Islet precursor cell (in vitro differentiated cells): ENCODE measurements at regions not wholly inside any gene's neighbourhood (a gene's known extent, or its start where the extent isn't known, plus 50 kb on each side); places are given as distances from the start of the nearest gene placed in this dataset.

ENCODE experiments used
- DNase-seq: peaks from one replicate; pipeline ENCODE4 v3.0.0-alpha.2; 2018

DNA sequence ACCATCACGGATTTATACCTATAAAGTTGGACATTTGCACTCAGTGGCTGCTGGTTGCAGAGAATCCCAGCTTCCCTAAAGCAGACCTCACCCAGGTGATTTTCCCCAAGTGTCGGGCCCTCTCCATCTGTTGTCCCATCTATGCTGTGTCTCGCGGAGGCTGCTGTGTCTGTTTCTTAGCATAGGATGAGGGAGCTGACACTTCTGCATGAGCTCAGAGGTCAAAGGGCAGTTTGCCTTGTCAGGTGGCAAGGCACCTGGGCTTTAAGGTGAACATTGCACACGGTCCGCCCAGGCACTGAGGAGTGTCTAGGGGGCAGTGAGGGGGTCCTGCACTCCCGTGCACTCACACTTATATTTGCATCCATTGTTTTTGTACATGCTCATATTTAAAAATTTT is 151.6 kb downstream of the ZIC5 start:
- DNase-seq = no peak

DNA sequence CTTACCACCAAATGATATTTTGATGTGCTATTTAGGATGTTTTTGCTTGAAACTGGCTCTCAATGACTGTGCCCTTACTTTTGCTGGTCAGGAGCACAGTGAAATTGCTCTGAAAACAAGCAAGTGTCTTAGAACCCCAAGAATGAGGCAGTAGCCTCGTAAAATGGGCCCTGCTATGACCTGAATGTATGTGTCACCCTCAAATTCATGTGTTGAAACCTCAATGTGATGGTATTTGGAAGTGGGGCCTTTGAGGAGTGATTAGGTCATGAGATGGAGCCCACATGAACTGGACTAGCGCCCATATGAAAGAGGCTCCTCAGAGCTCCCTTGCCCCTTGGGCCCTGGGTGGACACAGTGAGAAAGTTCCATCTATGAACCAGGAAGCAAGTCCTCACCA is 155.2 kb downstream of the ZIC5 start:
- DNase-seq = no peak

DNA sequence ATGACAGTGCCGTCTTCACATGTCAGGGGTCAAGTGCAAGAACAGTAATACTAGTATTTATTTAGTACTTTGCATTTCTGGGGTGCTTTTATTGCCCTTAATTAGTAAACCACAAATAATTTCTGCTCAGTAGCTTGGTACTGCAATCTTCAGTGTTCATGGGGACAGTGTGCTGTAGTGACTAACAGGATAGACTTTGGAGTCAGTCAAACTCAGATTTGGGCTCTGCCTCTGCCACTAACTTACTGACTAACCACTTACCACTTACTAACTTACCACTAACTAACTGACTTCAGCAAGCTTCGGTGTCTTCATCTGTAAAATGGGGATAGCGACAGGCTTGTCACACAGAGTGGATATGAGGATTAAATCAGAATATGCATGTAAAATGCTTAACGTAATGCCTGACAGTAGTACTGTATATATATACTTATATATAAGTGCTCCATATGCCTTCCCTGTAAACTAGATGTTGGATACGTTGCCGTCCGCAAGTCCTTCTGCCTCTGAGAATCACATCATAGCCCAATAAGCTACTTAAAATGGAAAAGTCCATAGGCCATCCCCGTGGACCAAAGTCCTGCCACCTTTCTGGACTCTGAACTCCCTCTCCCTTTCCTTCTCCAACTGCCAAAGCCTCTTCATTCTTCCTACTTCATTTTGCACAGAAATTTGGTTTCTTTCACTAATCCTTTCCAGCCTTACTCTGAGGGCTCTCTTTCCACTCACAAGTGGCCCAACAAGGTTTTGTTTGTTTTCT is 158.1 kb downstream of the ZIC5 start:
- no peak for DNase-seq

DNA sequence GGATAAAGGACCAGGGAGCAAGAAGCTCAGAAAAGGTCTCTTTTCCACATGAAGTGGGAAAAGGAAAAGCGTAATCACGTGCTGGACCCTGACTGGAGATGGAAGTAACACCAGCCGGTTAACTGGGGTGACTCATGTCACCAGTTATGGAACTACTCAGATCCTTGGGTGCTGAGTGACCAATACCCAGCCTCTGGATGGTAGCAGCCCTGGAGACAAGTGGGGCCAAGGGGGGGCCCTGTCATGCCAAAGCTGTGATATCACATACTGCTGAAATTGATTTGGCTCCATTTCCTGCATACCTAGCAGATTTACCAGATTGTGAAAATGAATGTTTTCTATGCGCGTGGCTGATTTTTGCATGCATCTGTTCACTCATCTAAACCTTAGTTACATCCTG is 158.9 kb downstream of the ZIC5 start:
- no peak for DNase-seq

GRCh38 chr13:99811067-99811700 is 160.4 kb downstream of the ZIC5 start:
- DNase-seq = no peak

GRCh38 chr13:99809926-99810325 is 161.6 kb downstream of the ZIC5 start:
- DNase-seq = no peak

GRCh38 chr13:99809496-99809895 is 162.1 kb downstream of the ZIC5 start:
- no peak for DNase-seq

DNA sequence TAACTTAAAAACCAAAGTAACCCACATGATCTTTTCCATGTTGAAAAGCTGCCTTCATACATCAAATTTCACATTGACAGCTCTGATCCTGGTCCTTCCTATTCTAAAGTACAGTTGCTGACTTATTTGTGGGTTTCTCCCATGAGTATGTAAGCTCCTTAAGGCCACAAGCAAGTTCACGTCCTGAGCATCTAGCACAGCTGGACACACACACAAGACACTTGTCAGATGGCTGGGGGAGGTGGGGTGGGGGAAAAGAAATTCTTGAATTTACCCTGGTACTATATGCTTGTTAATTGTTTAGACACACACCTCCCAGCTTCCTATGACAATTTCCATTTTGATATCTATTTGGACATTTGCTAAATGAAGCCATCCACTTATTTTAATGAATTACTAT is 162.8 kb downstream of the ZIC5 start:
- DNase-seq = no peak

DNA sequence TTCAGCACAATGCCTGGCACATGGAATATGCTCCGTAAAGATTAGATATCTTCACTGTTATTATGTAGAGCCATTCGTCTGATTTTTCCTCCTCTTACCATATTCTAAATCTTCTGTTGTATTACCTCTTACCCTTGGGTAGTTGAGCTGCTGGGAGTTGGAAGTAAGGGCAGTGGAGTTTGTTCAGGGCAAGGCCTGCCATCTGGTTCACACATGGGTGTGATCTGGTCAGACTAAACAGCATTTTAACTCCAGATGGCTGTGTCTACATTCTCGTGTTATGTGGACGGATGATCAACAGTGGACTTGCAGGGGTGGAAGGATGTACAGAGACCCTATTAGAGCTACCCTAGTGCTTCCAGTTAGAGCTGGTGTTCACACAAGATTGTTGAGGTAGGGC is 164.9 kb downstream of the ZIC5 start:
- DNase-seq = no peak

- DNase-seq = no peak
Observed at GRCh38 chr13:99805361-99805760, 166.2 kb downstream of the ZIC5 start.

DNA sequence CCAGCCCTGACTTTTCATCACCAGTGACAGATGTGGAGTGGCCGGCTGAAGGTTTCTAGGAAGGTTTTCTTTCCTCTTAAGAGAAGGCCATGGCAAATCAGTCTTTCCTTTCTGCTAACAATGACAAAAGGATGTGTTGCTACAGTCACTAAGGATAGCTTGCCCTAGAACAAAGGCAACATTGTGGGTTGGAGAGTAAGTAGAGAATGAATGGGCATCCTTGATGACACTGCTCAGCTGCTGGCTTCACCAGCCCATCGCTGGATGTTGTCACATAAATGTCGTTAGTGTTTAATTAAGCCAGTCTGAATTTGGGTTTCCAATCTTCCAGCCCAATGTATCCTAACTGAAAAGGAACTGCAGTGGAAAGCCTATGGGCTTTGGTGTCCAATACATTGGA is 168.4 kb downstream of the ZIC5 start:
- DNase-seq = no peak

GRCh38 chr13:99802416-99802815 is 169.2 kb downstream of the ZIC5 start:
- DNase-seq = no peak

- no peak for DNase-seq
Observed at GRCh38 chr13:99800951-99801350, 170.6 kb downstream of the ZIC5 start.

- no peak for DNase-seq
Observed at GRCh38 chr13:99800011-99800410, 171.6 kb downstream of the ZIC5 start.

DNA sequence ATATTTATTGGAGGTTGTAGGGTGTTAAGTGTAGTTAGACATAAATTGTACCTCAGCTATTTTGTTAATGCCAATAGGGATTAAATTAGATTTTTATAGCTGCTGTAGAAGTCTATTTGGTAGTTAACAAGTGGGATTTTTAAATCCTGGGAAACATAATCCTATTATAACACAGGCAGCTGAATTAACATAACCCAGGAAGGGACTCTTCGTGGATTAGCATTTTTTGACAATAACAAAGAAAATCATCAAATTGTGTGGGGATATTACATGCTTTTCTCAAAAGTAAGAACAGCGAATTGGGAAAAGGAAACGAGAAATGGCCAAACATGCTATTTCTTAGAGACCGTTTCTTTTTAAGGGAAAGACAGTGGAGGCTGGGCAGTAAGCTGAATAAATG is 172.8 kb downstream of the ZIC5 start:
- DNase-seq = no peak

GRCh38 chr13:99797691-99798090 is 173.9 kb downstream of the ZIC5 start:
- DNase-seq = no peak

- peak; percentile 78 for DNase-seq
Observed at GRCh38 chr13:99796175-99796819, 175.3 kb downstream of the ZIC5 start.

- DNase-seq = no peak
Observed at GRCh38 chr13:99792079-99792921, 179.3 kb downstream of the ZIC5 start.

- DNase-seq = no peak
Observed at GRCh38 chr13:99782669-99783068, 188.9 kb downstream of the ZIC5 start.

DNA sequence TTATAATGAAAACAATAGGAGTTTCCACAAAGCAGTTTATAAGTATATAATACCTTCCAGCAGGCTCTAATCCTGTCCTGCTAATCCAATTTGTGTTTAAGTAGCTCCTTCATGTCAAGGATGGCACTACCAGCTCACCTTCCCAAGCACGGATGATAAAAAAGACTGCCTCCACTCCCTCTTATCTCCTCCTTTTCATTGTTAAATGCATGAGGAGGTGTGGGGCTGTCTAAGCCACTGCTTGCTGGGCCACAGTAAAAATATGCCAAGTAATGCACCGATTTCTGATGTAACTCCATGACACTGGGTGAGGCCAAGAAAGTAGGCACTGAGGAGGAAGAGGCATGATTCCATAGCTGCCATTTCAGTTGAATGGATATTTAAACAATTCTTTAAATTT is 193.1 kb downstream of the ZIC5 start:
- DNase-seq = no peak

- DNase-seq = no peak
Observed at GRCh38 chr13:99777873-99778272, 193.7 kb downstream of the ZIC5 start.

DNA sequence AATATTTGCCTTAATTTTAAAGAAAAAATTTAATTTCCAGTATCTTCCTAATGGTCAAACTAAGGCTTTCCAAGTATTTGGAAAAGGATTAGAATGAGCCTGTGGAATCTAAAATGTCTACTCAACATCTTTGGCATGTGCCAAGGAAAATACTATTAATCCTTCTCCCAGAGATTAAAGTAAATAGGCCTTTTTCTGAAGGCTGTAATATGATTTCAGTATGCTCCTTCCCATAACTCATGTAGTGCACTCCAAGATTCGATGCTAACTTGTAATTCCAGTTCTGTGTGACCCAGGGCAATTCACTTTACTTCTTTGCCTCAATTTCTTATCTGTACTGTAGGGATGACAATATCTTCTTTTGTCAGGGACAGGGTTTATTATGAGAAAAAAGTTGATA is 196.9 kb downstream of the ZIC5 start:
- DNase-seq = no peak

DNA sequence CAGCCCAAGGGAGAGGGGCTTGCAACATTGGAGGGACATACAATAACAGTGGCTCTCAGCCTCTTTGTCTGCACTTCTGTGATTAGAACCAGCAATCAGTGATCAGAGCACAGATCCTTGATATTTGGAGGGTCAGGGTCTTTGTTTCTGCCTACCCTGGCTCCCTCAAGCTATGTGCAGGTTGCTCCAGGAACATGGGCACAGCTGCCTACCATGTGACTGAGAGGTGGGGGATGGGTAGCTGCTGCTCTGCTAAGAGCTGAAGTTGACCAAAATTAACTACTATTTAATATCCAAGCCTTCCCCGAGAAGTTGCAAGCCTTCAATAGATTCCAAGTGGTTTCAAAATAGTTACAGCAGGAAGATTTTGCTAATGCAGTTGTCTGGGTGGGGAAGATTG is 202.6 kb downstream of the ZIC5 start:
- no peak for DNase-seq
